SIG-M5 treated with dmso at 0.1 percent for 504 hours (cell line): ENCODE measurements at regions not wholly inside any gene's neighbourhood (a gene's known extent, or its start where the extent isn't known, plus 50 kb on each side); places are given as distances from the start of the nearest gene placed in this dataset.

Experiments
- DNase-seq: peaks from one replicate; lab custom pipeline; 2025; ENCODE audit not compliant: unreplicated experiment; lab: John Stamatoyannopoulos, UW

- DNase-seq: no peak
Measured at GRCh38 chr4:111537871-111538270, 607.4 kb upstream of the FAM241A start.

GRCh38 chr4:111540671-111541070 lies 604.6 kb upstream of the FAM241A start:
- DNase-seq: no peak

- DNase-seq: no peak
Measured at GRCh38 chr4:111542056-111542455, 603.2 kb upstream of the FAM241A start.

- no peak for DNase-seq
Measured at GRCh38 chr4:111546881-111547280, 598.4 kb upstream of the FAM241A start.

- no peak for DNase-seq
Measured at GRCh38 chr4:111556141-111556781, 589.0 kb upstream of the FAM241A start.

GRCh38 chr4:111556851-111557250 lies 588.4 kb upstream of the FAM241A start:
- DNase-seq: no peak

- no peak for DNase-seq
Measured at GRCh38 chr4:111562826-111563225, 582.4 kb upstream of the FAM241A start.

- no peak for DNase-seq
Measured at GRCh38 chr4:111572470-111572869, 572.8 kb upstream of the FAM241A start.

- no peak for DNase-seq
Measured at GRCh38 chr4:111573386-111573785, 571.9 kb upstream of the FAM241A start.

GRCh38 chr4:111579767-111580166 lies 565.5 kb upstream of the FAM241A start:
- DNase-seq: no peak

- no peak for DNase-seq
Measured at GRCh38 chr4:111595456-111595855, 549.8 kb upstream of the FAM241A start.

- DNase-seq: no peak
Measured at GRCh38 chr4:111596491-111596890, 548.8 kb upstream of the FAM241A start.

- DNase-seq: no peak
Measured at GRCh38 chr4:111601671-111602070, 543.6 kb upstream of the FAM241A start.

GRCh38 chr4:111602848-111603247 lies 542.4 kb upstream of the FAM241A start:
- no peak for DNase-seq

GRCh38 chr4:111605111-111605510 lies 540.1 kb upstream of the FAM241A start:
- no peak for DNase-seq

GRCh38 chr4:111610681-111611080 lies 534.6 kb upstream of the FAM241A start:
- DNase-seq: no peak

- no peak for DNase-seq
Measured at GRCh38 chr4:111618908-111619307, 526.3 kb upstream of the FAM241A start.

- no peak for DNase-seq
Measured at GRCh38 chr4:111628437-111628836, 516.8 kb upstream of the FAM241A start.

GRCh38 chr4:111630705-111631104 lies 514.5 kb upstream of the FAM241A start:
- peak; percentile 1 for DNase-seq

GRCh38 chr4:111631215-111631999 lies 513.8 kb upstream of the FAM241A start:
- peak; percentile 14 for DNase-seq

GRCh38 chr4:111632641-111633151 lies 512.6 kb upstream of the FAM241A start:
- no peak for DNase-seq

- DNase-seq: no peak
Measured at GRCh38 chr4:111633663-111634266, 511.5 kb upstream of the FAM241A start.
